HFF-Myc (cell line): ENCODE measurements at regions not wholly inside any gene's neighbourhood (a gene's known extent, or its start where the extent isn't known, plus 50 kb on each side); places are given as distances from the start of the nearest gene placed in this dataset.

Experiments used
- DNase-seq: peaks from one replicate; pipeline ENCODE4 v3.0.0-alpha.2; 2011; ENCODE audit warnings: low read depth; ENCODE audit errors: extremely low read depth
- H3K4me3 ChIP-seq: replicated peaks from 2 replicates; pipeline ENCODE4 v1.5.1; 2011; ENCODE audit warnings: low read depth, mild to moderate bottlenecking, control low read depth, low read length
- CTCF ChIP-seq: IDR thresholded peaks from 2 replicates; pipeline ENCODE4 v1.5.1; 2012; ENCODE audit warnings: mild to moderate bottlenecking, low read depth, low read length, control low read depth; ENCODE audit errors: missing control alignments

GRCh38 chr20:11344939-11345338, 572.8 kb upstream of the BTBD3 start:
- no peak overlapping the region for H3K4me3 ChIP-seq
- TF ChIP-seq CTCF = no peak
- no peak for DNase-seq

- DNase-seq = no peak
- TF ChIP-seq CTCF = no peak
- no peak overlapping the region for H3K4me3 ChIP-seq
These were observed 570.0 kb upstream of the BTBD3 start for GRCh38 chr20:11347738-11348137.

- TF ChIP-seq CTCF = no peak
- no peak overlapping the region for H3K4me3 ChIP-seq
- DNase-seq = no peak
These were observed 567.3 kb upstream of the BTBD3 start for GRCh38 chr20:11350126-11351005.

GRCh38 chr20:11352041-11352440, 565.7 kb upstream of the BTBD3 start:
- DNase-seq = no peak
- no peak overlapping the region for H3K4me3 ChIP-seq
- no peak for TF ChIP-seq CTCF

- TF ChIP-seq CTCF = no peak
- no peak overlapping the region for H3K4me3 ChIP-seq
- no peak for DNase-seq
These were observed 562.8 kb upstream of the BTBD3 start for GRCh38 chr20:11354846-11355245.

- TF ChIP-seq CTCF = no peak
- no peak for DNase-seq
- no peak overlapping the region for H3K4me3 ChIP-seq
These were observed 562.3 kb upstream of the BTBD3 start for GRCh38 chr20:11355345-11355744.
